Thoracic aorta (tissue), 2 donors: ENCODE measurements at regions not wholly inside any gene's neighbourhood (a gene's known extent, or its start where the extent isn't known, plus 50 kb on each side); places are given as distances from the start of the nearest gene placed in this dataset.

Experiments used
- ATAC-seq: fragments of 150-250 bp; one replicate; pipeline ENCODE4 v1.8.0; 2017; ENCODE audit warnings: low read depth; ENCODE audit not compliant: insufficient number of reproducible peaks, low FRiP score
- DNase-seq: peaks from one replicate; pipeline ENCODE4 v3.0.0-alpha.2; 2020; ENCODE audit warnings: low spot score
- H3K27ac ChIP-seq, 2 donors: fragments of 200-600 bp; sonication (generic); 1 replicate in 1 of 2; 2 replicates in 1 of 2; pipeline ENCODE4 v1.5.1; 2016; ENCODE audit warnings: mild to moderate bottlenecking in 2 of 2, moderate library complexity in 2 of 2
- H3K27me3 ChIP-seq: fragments of 200-600 bp; sonication (generic); replicated peaks from 2 replicates; pipeline ENCODE4 v1.6.0; 2016; ENCODE audit warnings: mild to moderate bottlenecking; ENCODE audit not compliant: insufficient read depth
- H3K36me3 ChIP-seq: fragments of 200-600 bp; sonication (generic); one replicate; pipeline ENCODE4 v1.5.1; 2016
- H3K4me1 ChIP-seq, 2 donors: fragments of 200-600 bp; sonication (generic); 1 replicate in 1 of 2; 2 replicates in 1 of 2; pipeline versions ENCODE4 v1.5.1 to v1.6.0; 2016; ENCODE audit warnings: low read depth in 2 of 2, mild to moderate bottlenecking in 1 of 2; ENCODE audit not compliant: control insufficient read depth in 1 of 2
- H3K4me3 ChIP-seq: fragments of 200-600 bp; sonication (generic); 2 replicates; pipeline ENCODE4 v1.5.1; 2016; ENCODE audit warnings: mild to moderate bottlenecking
- H3K9me3 ChIP-seq: fragments of 200-600 bp; sonication (generic); 2 replicates; pipeline ENCODE4 v1.5.1; 2016
- TF ChIP-seq, protein P1 (sequence below): fragments of 200-600 bp; sonication (generic); IDR thresholded peaks from one replicate; pipeline ENCODE4 v1.5.1; 2019; ENCODE audit warnings: antibody characterized with exemption

DNA sequence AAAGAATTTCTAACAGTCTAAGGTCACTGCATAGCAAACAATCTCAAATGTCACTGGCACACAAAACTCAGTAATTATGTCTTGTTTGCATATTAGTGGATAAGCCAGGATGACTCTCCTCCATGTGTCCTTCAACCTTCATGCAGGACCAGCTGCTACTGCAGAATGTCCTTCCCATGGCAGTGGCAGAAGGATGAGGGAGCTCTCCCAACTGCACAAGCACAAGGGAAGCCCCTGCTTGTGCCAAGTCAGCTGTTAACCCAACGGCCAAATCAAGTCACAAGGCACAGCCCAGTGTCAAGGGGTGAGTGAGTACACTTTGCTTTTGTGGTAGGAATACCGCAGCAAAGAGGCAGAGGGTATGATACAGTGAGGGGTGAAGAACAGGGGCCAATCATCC is 59.3 kb upstream of the VWC2 start:
- Histone ChIP-seq H3K4me1 (no peaks in the 10 kb centered on the region), H3K27ac (no peak overlapping the region), H3K27me3 (no peaks in the 10 kb centered on the region), H3K4me3 (no peak overlapping the region), H3K36me3 (no peaks in the 10 kb centered on the region), H3K9me3 (no peaks in the 10 kb centered on the region)
- TF ChIP-seq, protein P1, sequence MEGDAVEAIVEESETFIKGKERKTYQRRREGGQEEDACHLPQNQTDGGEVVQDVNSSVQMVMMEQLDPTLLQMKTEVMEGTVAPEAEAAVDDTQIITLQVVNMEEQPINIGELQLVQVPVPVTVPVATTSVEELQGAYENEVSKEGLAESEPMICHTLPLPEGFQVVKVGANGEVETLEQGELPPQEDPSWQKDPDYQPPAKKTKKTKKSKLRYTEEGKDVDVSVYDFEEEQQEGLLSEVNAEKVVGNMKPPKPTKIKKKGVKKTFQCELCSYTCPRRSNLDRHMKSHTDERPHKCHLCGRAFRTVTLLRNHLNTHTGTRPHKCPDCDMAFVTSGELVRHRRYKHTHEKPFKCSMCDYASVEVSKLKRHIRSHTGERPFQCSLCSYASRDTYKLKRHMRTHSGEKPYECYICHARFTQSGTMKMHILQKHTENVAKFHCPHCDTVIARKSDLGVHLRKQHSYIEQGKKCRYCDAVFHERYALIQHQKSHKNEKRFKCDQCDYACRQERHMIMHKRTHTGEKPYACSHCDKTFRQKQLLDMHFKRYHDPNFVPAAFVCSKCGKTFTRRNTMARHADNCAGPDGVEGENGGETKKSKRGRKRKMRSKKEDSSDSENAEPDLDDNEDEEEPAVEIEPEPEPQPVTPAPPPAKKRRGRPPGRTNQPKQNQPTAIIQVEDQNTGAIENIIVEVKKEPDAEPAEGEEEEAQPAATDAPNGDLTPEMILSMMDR, result no peak
- no peak for DNase-seq
- ATAC-seq, result no peak

DNA sequence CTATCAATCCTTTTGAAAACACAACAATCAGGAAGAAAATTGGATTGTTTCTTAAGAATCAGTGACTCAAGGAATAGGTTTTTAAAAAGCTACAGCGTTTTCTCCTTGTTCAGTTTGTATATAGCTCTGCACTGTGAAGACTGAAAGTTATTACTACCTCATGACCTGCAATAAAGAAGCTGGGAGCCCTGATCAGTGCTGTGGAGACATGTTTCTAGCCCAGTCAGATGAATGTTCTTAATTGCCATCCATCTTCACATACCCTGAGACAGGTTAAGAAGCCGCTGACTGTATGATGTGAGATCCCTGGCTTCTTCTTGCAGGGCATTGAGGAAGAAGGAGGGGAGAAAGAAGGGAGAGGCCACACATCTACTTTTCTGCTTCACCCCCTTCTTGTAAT is 58.0 kb upstream of the VWC2 start:
- H3K9me3 ChIP-seq, result no peaks in the 10 kb centered on the region
- DNase-seq (no peak), ATAC-seq (no peak)
- no peak overlapping the region for H3K27ac ChIP-seq
- no peaks in the 10 kb centered on the region for H3K27me3 ChIP-seq
- no peaks in the 10 kb centered on the region for H3K36me3 ChIP-seq
- no peaks in the 10 kb centered on the region for H3K4me1 ChIP-seq
- TF ChIP-seq, protein P1, result no peak
- no peak overlapping the region for H3K4me3 ChIP-seq

DNA sequence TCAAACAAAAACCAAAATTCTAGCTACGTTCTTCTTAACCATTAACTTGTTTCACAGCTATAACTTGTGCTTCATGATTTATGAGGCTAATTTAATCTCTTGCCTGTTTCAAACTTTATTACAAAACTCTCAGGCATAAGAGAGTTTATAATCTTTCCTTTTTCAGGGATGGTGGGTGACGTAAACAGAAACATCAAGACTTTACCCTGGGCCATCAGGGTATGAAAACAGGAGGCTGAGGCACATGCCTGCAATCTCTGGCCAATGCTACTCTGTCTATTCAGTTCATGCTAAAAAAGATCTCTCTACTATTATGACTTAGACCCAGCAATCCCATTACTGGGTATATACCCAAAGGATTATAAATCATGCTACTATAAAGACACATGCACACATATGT is 55.9 kb upstream of the VWC2 start:
- no peaks in the 10 kb centered on the region for H3K9me3 ChIP-seq
- TF ChIP-seq, protein P1, result no peak
- DNase-seq, result no peak
- H3K36me3 ChIP-seq, result no peaks in the 10 kb centered on the region
- no peaks in the 10 kb centered on the region for H3K4me1 ChIP-seq
- H3K27ac ChIP-seq, result no peak overlapping the region
- ATAC-seq, result no peak
- no peak overlapping the region for H3K4me3 ChIP-seq
- no peaks in the 10 kb centered on the region for H3K27me3 ChIP-seq

DNA sequence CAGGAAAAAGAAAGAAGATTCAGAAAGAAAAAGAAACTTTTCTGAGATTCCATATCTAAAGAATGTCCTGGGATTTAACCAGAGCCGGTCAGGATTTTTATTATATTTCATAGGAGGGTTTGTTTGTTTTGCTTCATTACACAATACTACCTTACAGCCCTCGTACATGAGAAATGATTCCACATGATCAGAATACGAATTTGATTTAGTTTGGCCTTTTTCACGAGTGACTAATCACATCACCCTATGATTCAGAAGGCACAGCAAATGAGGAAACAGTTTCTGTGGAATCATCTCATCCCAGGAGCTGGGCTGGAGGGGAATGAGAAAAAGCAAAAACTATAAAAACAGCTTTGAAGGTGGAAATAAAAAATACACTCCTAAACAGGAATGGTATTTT is 54.7 kb upstream of the VWC2 start:
- H3K4me3 ChIP-seq, result no peak overlapping the region
- no peak for ATAC-seq
- H3K36me3 ChIP-seq, result no peaks in the 10 kb centered on the region
- H3K4me1 ChIP-seq, result no peaks in the 10 kb centered on the region
- H3K27ac ChIP-seq, result no peak overlapping the region
- no peak for DNase-seq
- TF ChIP-seq, protein P1, result no peak
- H3K9me3 ChIP-seq, result no peaks in the 10 kb centered on the region
- H3K27me3 ChIP-seq, result no peaks in the 10 kb centered on the region

DNA sequence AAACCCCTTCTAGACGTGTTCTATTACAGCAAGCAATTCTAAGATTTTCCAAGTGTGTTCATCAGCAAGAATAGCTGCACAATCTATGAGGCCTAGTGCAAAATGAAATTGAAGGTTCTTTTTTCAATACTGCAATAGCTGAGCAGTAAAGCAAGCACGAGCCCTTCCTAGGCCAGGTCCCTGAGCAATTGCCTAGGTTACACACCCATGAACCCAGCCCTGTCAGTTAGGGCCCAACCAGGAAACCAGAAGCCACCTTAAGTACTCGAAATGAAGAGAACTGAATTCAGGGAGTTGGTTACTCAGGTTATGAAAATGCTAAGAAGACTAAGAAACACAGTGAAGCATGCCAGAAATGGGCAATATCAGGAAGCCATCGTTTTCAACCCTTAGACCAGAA is 52.0 kb upstream of the VWC2 start:
- TF ChIP-seq, protein P1, result no peak
- ATAC-seq, result no peak

More for the DNA sequence above, 52.0 kb upstream of the VWC2 start:
- no peak for DNase-seq
- Histone ChIP-seq H3K4me3 (no peak overlapping the region), H3K4me1 (no peaks in the 10 kb centered on the region), H3K27ac (no peak overlapping the region), H3K36me3 (no peaks in the 10 kb centered on the region), H3K9me3 (no peaks in the 10 kb centered on the region), H3K27me3 (no peaks in the 10 kb centered on the region)
